ENCODE measurements at regions not wholly inside any gene's neighbourhood (a gene's known extent, or its start where the extent isn't known, plus 50 kb on each side); places are given as distances from the start of the nearest gene placed in this dataset.

DNA sequence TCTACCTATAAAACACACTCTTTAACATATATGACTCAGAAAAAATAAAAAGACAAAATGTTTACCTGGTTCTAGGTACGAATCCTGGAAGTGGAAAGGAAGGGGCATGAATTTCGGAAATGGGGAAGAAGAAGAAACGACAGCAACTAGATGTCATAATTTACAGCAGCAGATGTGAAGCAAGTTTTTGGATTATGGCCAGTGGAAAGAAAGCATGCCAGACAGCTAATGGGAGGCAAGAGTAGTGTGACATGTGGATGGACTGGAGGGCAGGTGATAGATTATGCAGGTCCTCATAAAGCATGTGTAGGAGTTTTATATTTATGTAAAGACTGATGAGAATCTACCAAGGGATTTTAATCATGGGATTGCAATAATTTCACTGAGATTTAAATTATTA lies 279.0 kb upstream of the TACR3 start:
- Histone ChIP-seq H3K27me3 (ENCODE audit: control insufficient read depth, insufficient read depth, low read length) (no peaks in the 10 kb centered on the region), H3K4me3 (replicated peaks in 1 of 4; ENCODE audit: control extremely low read depth in 1 of 4, insufficient read depth in 1 of 4, low read depth in 3 of 4, low read length in 4 of 4) (no peak overlapping the region), H3K36me3 (ENCODE audit: control insufficient read depth, insufficient read depth, low read length) (no peaks in the 10 kb centered on the region), H3K4me1 (ENCODE audit: control insufficient read depth, extremely low read depth, insufficient read depth, low read length) (no peaks in the 10 kb centered on the region), H4K20me1 (ENCODE audit: control insufficient read depth, extremely low read depth, insufficient read depth, low read length) (no peaks in the 10 kb centered on the region), H3K9me3 (ENCODE audit: control insufficient read depth, insufficient read depth, low read depth, low read length) (no peaks in the 10 kb centered on the region), H2AFZ (ENCODE audit: low read length) (no peak overlapping the region), H3K27ac (ENCODE audit: insufficient read depth, low read length) (no peak overlapping the region), H3K9ac (ENCODE audit: insufficient read depth, low read length) (no peak overlapping the region), H3K79me2 (ENCODE audit: control insufficient read depth, insufficient read depth, low read length) (no peaks in the 10 kb centered on the region), H3K4me2 (ENCODE audit: extremely low read depth, insufficient read depth, low read length) (no peak overlapping the region)
- no peak for DNase-seq (ENCODE audit: low read depth in 2 of 2)
- TF ChIP-seq CTCF (conservative IDR thresholded peaks at IDR 0.05 in 1 of 2, IDR thresholded peaks at IDR 0.05 in 1 of 2; ENCODE audit: low read depth in 1 of 2, low read length in 2 of 2) (no peak), EZH2 (IDR thresholded peaks at IDR 0.05; ENCODE audit: low read length, missing control alignments) (no peak)

- Histone ChIP-seq H3K27me3 (ENCODE audit: control insufficient read depth, insufficient read depth, low read length) (no peaks in the 10 kb centered on the region), H3K27ac (ENCODE audit: insufficient read depth, low read length) (no peak overlapping the region), H2AFZ (ENCODE audit: low read length) (no peak overlapping the region), H3K9me3 (ENCODE audit: control insufficient read depth, insufficient read depth, low read depth, low read length) (no peaks in the 10 kb centered on the region), H3K9ac (ENCODE audit: insufficient read depth, low read length) (no peak overlapping the region), H4K20me1 (ENCODE audit: control insufficient read depth, extremely low read depth, insufficient read depth, low read length) (no peaks in the 10 kb centered on the region), H3K36me3 (ENCODE audit: control insufficient read depth, insufficient read depth, low read length) (no peaks in the 10 kb centered on the region), H3K79me2 (ENCODE audit: control insufficient read depth, insufficient read depth, low read length) (no peaks in the 10 kb centered on the region), H3K4me3 (replicated peaks in 1 of 4; ENCODE audit: control extremely low read depth in 1 of 4, insufficient read depth in 1 of 4, low read depth in 3 of 4, low read length in 4 of 4) (no peak overlapping the region), H3K4me1 (ENCODE audit: control insufficient read depth, extremely low read depth, insufficient read depth, low read length) (no peaks in the 10 kb centered on the region), H3K4me2 (ENCODE audit: extremely low read depth, insufficient read depth, low read length) (no peak overlapping the region)
- no peak for TF ChIP-seq CTCF (conservative IDR thresholded peaks at IDR 0.05 in 1 of 2, IDR thresholded peaks at IDR 0.05 in 1 of 2; ENCODE audit: low read depth in 1 of 2, low read length in 2 of 2)
- TF ChIP-seq EZH2 (IDR thresholded peaks at IDR 0.05; ENCODE audit: low read length, missing control alignments), result no peak
- peak; percentile 42 to 90 for DNase-seq (ENCODE audit: low read depth in 2 of 2)
These were observed 276.9 kb upstream of the TACR3 start for GRCh38 chr4:103996637-103997036.

GRCh38 chr4:103996064-103996463 lies 276.3 kb upstream of the TACR3 start:
- Histone ChIP-seq H3K27ac (ENCODE audit: insufficient read depth, low read length) (no peak overlapping the region), H3K27me3 (ENCODE audit: control insufficient read depth, insufficient read depth, low read length) (no peaks in the 10 kb centered on the region), H4K20me1 (ENCODE audit: control insufficient read depth, extremely low read depth, insufficient read depth, low read length) (no peaks in the 10 kb centered on the region), H3K4me2 (ENCODE audit: extremely low read depth, insufficient read depth, low read length) (no peak overlapping the region), H3K4me3 (replicated peaks in 1 of 4; ENCODE audit: control extremely low read depth in 1 of 4, insufficient read depth in 1 of 4, low read depth in 3 of 4, low read length in 4 of 4) (no peak overlapping the region), H2AFZ (ENCODE audit: low read length) (no peak overlapping the region), H3K4me1 (ENCODE audit: control insufficient read depth, extremely low read depth, insufficient read depth, low read length) (no peaks in the 10 kb centered on the region), H3K9me3 (ENCODE audit: control insufficient read depth, insufficient read depth, low read depth, low read length) (no peaks in the 10 kb centered on the region), H3K36me3 (ENCODE audit: control insufficient read depth, insufficient read depth, low read length) (no peaks in the 10 kb centered on the region), H3K9ac (ENCODE audit: insufficient read depth, low read length) (no peak overlapping the region), H3K79me2 (ENCODE audit: control insufficient read depth, insufficient read depth, low read length) (no peaks in the 10 kb centered on the region)
- DNase-seq (ENCODE audit: low read depth in 2 of 2), result peak; percentile 1 to 12
- no peak for TF ChIP-seq CTCF (conservative IDR thresholded peaks at IDR 0.05 in 1 of 2, IDR thresholded peaks at IDR 0.05 in 1 of 2; ENCODE audit: low read depth in 1 of 2, low read length in 2 of 2)
